Smooth muscle cell (in vitro differentiated cells): ENCODE measurements at regions not wholly inside any gene's neighbourhood (a gene's known extent, or its start where the extent isn't known, plus 50 kb on each side); places are given as distances from the start of the nearest gene placed in this dataset.

ENCODE experiments used
- DNase-seq: peaks from one replicate; lab custom pipeline; 2025; ENCODE audit not compliant: unreplicated experiment; lab: John Stamatoyannopoulos, UW
- H2AFZ ChIP-seq: fragments of 200-600 bp; sonication (generic); 2 replicates; pipeline ENCODE4 v1.6.0; 2016; ENCODE audit warnings: antibody characterized with exemption, low read depth, mild to moderate bottlenecking
- H3F3A ChIP-seq: fragments of 200-600 bp; sonication (generic); 2 replicates; pipeline ENCODE4 v1.6.0; 2017; ENCODE audit warnings: antibody characterized with exemption, low read depth
- H3K27ac ChIP-seq: fragments of 200-600 bp; sonication (generic); 2 replicates; pipeline ENCODE4 v1.5.1; 2016; ENCODE audit warnings: low read depth, mild to moderate bottlenecking
- H3K27me3 ChIP-seq: fragments of 200-600 bp; sonication (generic); 2 replicates; pipeline ENCODE4 v1.6.1; 2016; ENCODE audit warnings: low read depth, mild to moderate bottlenecking
- H3K36me3 ChIP-seq: fragments of 200-600 bp; sonication (generic); 2 replicates; pipeline ENCODE4 v1.5.1; 2016; ENCODE audit warnings: low read depth
- H3K4me1 ChIP-seq: fragments of 200-600 bp; sonication (generic); 2 replicates; pipeline ENCODE4 v1.5.1; 2016; ENCODE audit warnings: low read depth
- H3K4me2 ChIP-seq: fragments of 200-600 bp; sonication (generic); 2 replicates; pipeline ENCODE4 v1.6.0; 2016; ENCODE audit warnings: mild to moderate bottlenecking
- H3K4me3 ChIP-seq: fragments of 200-600 bp; sonication (generic); 2 replicates; pipeline ENCODE4 v1.5.1; 2016; ENCODE audit warnings: mild to moderate bottlenecking
- H3K79me2 ChIP-seq: fragments of 200-600 bp; sonication (generic); 2 replicates; pipeline ENCODE4 v1.6.0; 2016; ENCODE audit warnings: low read depth, mild to moderate bottlenecking
- H3K9ac ChIP-seq: fragments of 200-600 bp; sonication (generic); 2 replicates; pipeline ENCODE4 v1.6.0; 2016; ENCODE audit warnings: low read depth
- H3K9me3 ChIP-seq: fragments of 200-600 bp; sonication (generic); replicated peaks from 2 replicates; pipeline ENCODE4 v1.5.1; 2016; ENCODE audit warnings: low read depth
- H4K20me1 ChIP-seq: fragments of 200-600 bp; sonication (generic); 2 replicates; pipeline ENCODE4 v1.6.0; 2016; ENCODE audit warnings: low read depth
- WGBS: methylation state at CpG from one replicate; pipeline ENCODE4 v1.1.7; 2016; ENCODE audit warnings: low lambda C conversion rate; 5-methylcytosine and 5-hydroxymethylcytosine counted together
- TF ChIP-seq, protein P1 (sequence below): fragments of 200-600 bp; sonication (generic); IDR thresholded peaks from 2 replicates; pipeline ENCODE4 v1.5.1; 2017; ENCODE audit warnings: borderline replicate concordance, mild to moderate bottlenecking, antibody characterized with exemption; ENCODE audit not compliant: insufficient read depth, poor library complexity, severe bottlenecking

DNA sequence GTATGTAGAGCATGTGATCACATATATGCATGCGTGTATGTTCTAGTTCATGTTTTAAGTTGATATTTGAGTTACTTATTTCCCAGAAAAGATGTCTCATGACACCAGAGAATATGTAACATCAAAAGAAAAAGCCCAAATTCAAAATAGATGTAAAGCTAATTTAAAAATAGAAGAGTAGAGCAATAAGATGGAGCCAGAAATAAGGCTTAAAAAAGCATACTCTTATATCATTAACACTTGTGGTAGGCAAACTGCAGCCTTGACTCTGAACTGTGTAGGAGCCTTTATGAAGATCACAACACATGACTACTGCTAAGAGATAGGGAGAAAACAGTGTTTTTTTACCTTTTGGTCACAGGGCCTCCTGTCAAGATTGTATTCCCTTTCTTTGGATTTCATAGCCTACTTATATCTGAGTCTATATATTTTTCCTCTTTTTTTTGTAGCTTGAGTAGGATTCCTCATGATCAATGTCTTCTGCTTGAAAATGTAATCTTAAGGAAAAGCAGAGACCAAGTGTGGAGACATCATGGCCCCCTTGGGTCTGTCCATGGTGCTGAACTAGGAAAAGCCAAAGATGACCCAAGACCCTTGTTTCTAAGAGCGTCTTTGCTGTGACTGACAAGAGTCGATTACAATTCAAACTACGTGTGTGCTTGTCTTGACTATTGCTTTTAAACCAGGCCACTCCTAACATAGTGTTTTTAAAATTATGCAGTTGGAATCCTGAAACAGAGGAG is 390.4 kb downstream of the SHISA9 start:
- DNase-seq: no peak
- H2AFZ ChIP-seq: no peak overlapping the region
- no peak overlapping the region for H3K9ac ChIP-seq
- H3F3A ChIP-seq: no peaks in the 10 kb centered on the region
- no peaks in the 10 kb centered on the region for H3K27me3 ChIP-seq
- TF ChIP-seq, protein P1, sequence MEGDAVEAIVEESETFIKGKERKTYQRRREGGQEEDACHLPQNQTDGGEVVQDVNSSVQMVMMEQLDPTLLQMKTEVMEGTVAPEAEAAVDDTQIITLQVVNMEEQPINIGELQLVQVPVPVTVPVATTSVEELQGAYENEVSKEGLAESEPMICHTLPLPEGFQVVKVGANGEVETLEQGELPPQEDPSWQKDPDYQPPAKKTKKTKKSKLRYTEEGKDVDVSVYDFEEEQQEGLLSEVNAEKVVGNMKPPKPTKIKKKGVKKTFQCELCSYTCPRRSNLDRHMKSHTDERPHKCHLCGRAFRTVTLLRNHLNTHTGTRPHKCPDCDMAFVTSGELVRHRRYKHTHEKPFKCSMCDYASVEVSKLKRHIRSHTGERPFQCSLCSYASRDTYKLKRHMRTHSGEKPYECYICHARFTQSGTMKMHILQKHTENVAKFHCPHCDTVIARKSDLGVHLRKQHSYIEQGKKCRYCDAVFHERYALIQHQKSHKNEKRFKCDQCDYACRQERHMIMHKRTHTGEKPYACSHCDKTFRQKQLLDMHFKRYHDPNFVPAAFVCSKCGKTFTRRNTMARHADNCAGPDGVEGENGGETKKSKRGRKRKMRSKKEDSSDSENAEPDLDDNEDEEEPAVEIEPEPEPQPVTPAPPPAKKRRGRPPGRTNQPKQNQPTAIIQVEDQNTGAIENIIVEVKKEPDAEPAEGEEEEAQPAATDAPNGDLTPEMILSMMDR: no peak
- H3K4me1 ChIP-seq: no peaks in the 10 kb centered on the region
- H3K4me2 ChIP-seq: no peak overlapping the region
- no peaks in the 10 kb centered on the region for H3K36me3 ChIP-seq
- H4K20me1 ChIP-seq: no peaks in the 10 kb centered on the region
- WGBS: 84% methylated on average over 4 of the region's 4 CpGs
- H3K27ac ChIP-seq: no peak overlapping the region
- no peak overlapping the region for H3K4me3 ChIP-seq
- H3K79me2 ChIP-seq: no peaks in the 10 kb centered on the region
- no peaks in the 10 kb centered on the region for H3K9me3 ChIP-seq

- Histone ChIP-seq H3K9me3 (no peaks in the 10 kb centered on the region), H3K79me2 (no peaks in the 10 kb centered on the region), H4K20me1 (no peaks in the 10 kb centered on the region), H3K27me3 (no peaks in the 10 kb centered on the region), H3K36me3 (no peaks in the 10 kb centered on the region), H3K27ac (no peak overlapping the region), H3K4me3 (no peak overlapping the region), H2AFZ (no peak overlapping the region), H3K4me1 (no peaks in the 10 kb centered on the region), H3F3A (no peaks in the 10 kb centered on the region), H3K4me2 (no peak overlapping the region), H3K9ac (no peak overlapping the region)
- TF ChIP-seq, protein P1: no peak
- whole genome bisulfite sequencing: 94% methylated on average over 4 of the region's 4 CpGs
- DNase-seq: no peak
Measured at GRCh38 chr16:13296206-13296605, 394.8 kb downstream of the SHISA9 start.

GRCh38 chr16:13298666-13299065 is 397.3 kb downstream of the SHISA9 start:
- TF ChIP-seq, protein P1: no peak

More at GRCh38 chr16:13298666-13299065, 397.3 kb downstream of the SHISA9 start:
- no peaks in the 10 kb centered on the region for H3K9me3 ChIP-seq
- no peak overlapping the region for H3K4me2 ChIP-seq
- no peaks in the 10 kb centered on the region for H3K27me3 ChIP-seq
- no peaks in the 10 kb centered on the region for H3K79me2 ChIP-seq
- no peaks in the 10 kb centered on the region for H3K4me1 ChIP-seq
- H3K27ac ChIP-seq: no peak overlapping the region
- no peaks in the 10 kb centered on the region for H3F3A ChIP-seq
- WGBS: 69% methylated on average over 5 of the region's 5 CpGs
- no peak overlapping the region for H3K4me3 ChIP-seq
- no peak overlapping the region for H3K9ac ChIP-seq
- H3K36me3 ChIP-seq: no peaks in the 10 kb centered on the region
- no peak overlapping the region for H2AFZ ChIP-seq
- no peak for DNase-seq
- no peaks in the 10 kb centered on the region for H4K20me1 ChIP-seq
